A673 (cell line): ENCODE measurements at regions not wholly inside any gene's neighbourhood (a gene's known extent, or its start where the extent isn't known, plus 50 kb on each side); places are given as distances from the start of the nearest gene placed in this dataset.

ENCODE experiments used
- BruUV-seq: library from RNA; stranded (reverse); fragments of 400-500 nt; replicated peaks from 2 replicates; lab custom pipeline; 2021; lab: Mats Ljungman, UMichigan
- CTCF ChIA-PET: fragments of 300-600 bp; sonication (Branson Sonifier 250); formaldehyde crosslinking; loops from one replicate; lab custom pipeline; 2022; ENCODE audit warnings: antibody characterized with exemption; lab: Charles Lee
- POLR2A ChIA-PET: fragments of 300-600 bp; sonication (Branson Sonifier 250); formaldehyde crosslinking; loops from one replicate; lab custom pipeline; 2022; ENCODE audit warnings: antibody characterized with exemption; ENCODE audit not compliant: low non-redundant PET; lab: Charles Lee
- DNase-seq: peaks from one replicate; pipeline ENCODE4 v3.0.0-alpha.2; 2015; ENCODE audit warnings: low spot score
- H3K27ac ChIP-seq: fragments of 200-600 bp; sonication (generic); 2 replicates; pipeline ENCODE4 v1.5.1; 2016; ENCODE audit warnings: mixed run types, low read depth, mild to moderate bottlenecking, mixed read lengths, antibody characterized with exemption, low read length; ENCODE audit not compliant: poor library complexity, severe bottlenecking
- H3K27me3 ChIP-seq: fragments of 200-600 bp; sonication (generic); replicated peaks from 2 replicates; pipeline ENCODE4 v1.6.1; 2017; ENCODE audit warnings: mixed run types, low read depth, mild to moderate bottlenecking, mixed read lengths, antibody characterized with exemption, low read length; ENCODE audit not compliant: insufficient read depth, poor library complexity
- H3K36me3 ChIP-seq: fragments of 200-600 bp; sonication (generic); 2 replicates; pipeline ENCODE4 v1.6.1; 2016; ENCODE audit warnings: mixed run types, mild to moderate bottlenecking, mixed read lengths, antibody characterized with exemption, low read length; ENCODE audit not compliant: insufficient read depth, poor library complexity, severe bottlenecking
- H3K4me1 ChIP-seq: fragments of 200-600 bp; sonication (generic); 2 replicates; pipeline ENCODE4 v1.6.1; 2017; ENCODE audit warnings: mixed run types, mild to moderate bottlenecking, mixed read lengths, antibody characterized with exemption, low read length; ENCODE audit not compliant: insufficient read depth, poor library complexity, severe bottlenecking
- H3K4me3 ChIP-seq: fragments of 200-600 bp; sonication (generic); 2 replicates; pipeline ENCODE4 v1.5.1; 2016; ENCODE audit warnings: low read depth, mixed run types, mild to moderate bottlenecking, mixed read lengths, low read length; ENCODE audit not compliant: poor library complexity, severe bottlenecking
- H3K9me3 ChIP-seq: fragments of 200-600 bp; sonication (generic); 2 replicates; pipeline ENCODE4 v1.6.1; 2016; ENCODE audit warnings: mixed run types, low read depth, mild to moderate bottlenecking, mixed read lengths, antibody characterized with exemption, low read length; ENCODE audit not compliant: poor library complexity, severe bottlenecking
- CTCF ChIP-seq: fragments of 300-800, 200-600 bp; sonication (generic); conservative IDR thresholded peaks from 2 replicates; pipeline ENCODE4 v1.5.1; 2017; ENCODE audit warnings: low read depth, mild to moderate bottlenecking, antibody characterized with exemption, low read length, moderate library complexity, mixed read lengths
- EZH2 ChIP-seq: fragments of 200-600 bp; sonication (generic); IDR thresholded peaks from 2 replicates; pipeline ENCODE4 v1.6.1; 2017; ENCODE audit warnings: borderline replicate concordance, low read depth, mild to moderate bottlenecking, mixed read lengths, antibody characterized with exemption, low read length; ENCODE audit not compliant: poor library complexity, severe bottlenecking
- intact Hi-C: fragments of 100-400 bp; cut with micrococcal nuclease; formaldehyde crosslinking; loops from one replicate; pipeline ENCODE4 v1.10.0; 2022; ENCODE audit not compliant: unreplicated experiment

DNA sequence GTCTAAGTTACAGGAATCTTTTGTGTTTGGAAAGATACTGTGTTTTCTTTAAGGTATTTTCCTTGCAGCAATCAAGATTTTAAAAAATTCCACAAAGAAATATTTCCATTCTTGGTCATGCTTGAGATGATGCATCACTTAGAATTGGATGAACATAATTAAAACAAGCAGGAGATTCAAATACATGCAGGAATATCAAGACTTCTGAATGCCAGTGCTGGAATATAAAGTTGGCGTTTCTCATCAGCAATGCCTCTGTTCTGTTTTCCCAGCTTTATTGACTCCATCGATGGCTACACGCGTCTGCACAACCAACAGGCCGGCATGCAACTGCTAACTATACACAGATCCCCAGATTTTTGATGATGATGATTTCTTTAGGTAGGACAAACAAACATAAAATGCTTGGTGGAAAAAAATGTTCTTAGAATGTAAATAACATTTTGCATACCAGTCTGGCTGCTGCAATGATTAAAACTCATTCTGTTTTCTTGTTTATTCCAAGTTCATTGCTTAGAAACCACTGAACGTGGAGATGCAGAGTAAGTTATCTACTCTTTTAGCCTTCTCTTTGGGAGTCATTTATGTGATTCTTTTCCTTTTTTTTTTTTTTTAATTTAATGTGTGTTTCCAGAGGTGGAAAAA is 91.3 kb upstream of the FAM171A1 start:
- Histone ChIP-seq H3K36me3 (no peaks in the 10 kb centered on the region), H3K4me1 (no peaks in the 10 kb centered on the region), H3K27ac (no peak overlapping the region), H3K27me3 (peaks cover 21% of the 10 kb centered on the region), H3K4me3 (no peak overlapping the region), H3K9me3 (no peaks in the 10 kb centered on the region)
- ChIA-PET CTCF (no interaction called here), POLR2A (no interaction called here)
- intact Hi-C loops = no loop called here
- no TSS peak for BruUV-seq
- TF ChIP-seq EZH2 = no peak
- no peak for TF ChIP-seq CTCF
- no peak for DNase-seq

DNA sequence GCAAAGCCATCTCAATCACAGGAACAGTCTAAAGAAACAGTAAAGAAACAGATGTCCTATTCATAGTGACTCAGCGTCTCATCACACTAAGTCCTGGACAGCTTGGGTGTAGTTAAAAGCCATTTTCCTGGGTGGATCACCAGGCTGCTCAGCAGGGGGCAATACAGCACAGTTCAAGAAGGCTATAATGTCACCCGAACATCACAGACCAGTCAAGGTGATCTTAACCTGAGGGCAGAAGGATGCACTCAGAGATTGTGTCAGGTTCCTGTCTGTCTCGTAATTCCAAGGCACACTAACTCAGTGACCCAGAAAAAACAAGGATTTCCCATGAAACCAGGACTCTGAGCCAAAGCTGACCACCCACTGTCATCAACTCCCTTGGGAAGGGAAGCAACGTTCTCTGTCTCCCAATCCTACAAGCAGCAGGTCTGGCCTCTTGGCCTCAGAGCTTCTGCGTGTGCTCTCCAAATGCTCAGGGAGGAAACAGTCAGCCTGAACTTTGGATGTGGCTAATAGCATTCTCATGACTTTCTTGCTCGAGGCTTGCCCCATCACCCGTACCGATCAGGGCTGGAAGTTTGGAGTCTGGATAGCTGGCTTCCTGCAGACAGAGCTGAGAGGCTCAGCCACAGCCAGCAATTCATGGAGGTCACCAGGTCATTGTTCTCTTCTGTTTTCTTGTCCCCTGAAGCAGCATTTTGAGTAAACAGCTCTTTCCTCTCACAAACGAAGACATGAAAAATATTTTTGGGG is 90.4 kb upstream of the FAM171A1 start:
- TF ChIP-seq EZH2 (no peak), CTCF (no peak)
- DNase-seq = no peak
- POLR2A ChIA-PET = no interaction called here
- Histone ChIP-seq H3K4me3 (no peak overlapping the region), H3K27me3 (peaks cover 13% of the 10 kb centered on the region), H3K27ac (no peak overlapping the region), H3K9me3 (no peaks in the 10 kb centered on the region), H3K36me3 (no peaks in the 10 kb centered on the region), H3K4me1 (no peaks in the 10 kb centered on the region)
- intact Hi-C loops = no loop called here
- CTCF ChIA-PET = no interaction called here
- no TSS peak for BruUV-seq

- DNase-seq = no peak
- H3K9me3 ChIP-seq = no peaks in the 10 kb centered on the region
- TF ChIP-seq EZH2 (no peak), CTCF (no peak)
- no peaks in the 10 kb centered on the region for H3K4me1 ChIP-seq
- no peak overlapping the region for H3K4me3 ChIP-seq
- no TSS peak for BruUV-seq
- ChIA-PET POLR2A (no interaction called here), CTCF (no interaction called here)
- H3K36me3 ChIP-seq = no peaks in the 10 kb centered on the region
- no peak overlapping the region for H3K27ac ChIP-seq
- peaks cover 10% of the 10 kb centered on the region for H3K27me3 ChIP-seq
- intact Hi-C loops = no loop called here
Measured at GRCh38 chr10:15460661-15461060, 89.6 kb upstream of the FAM171A1 start.
